ENCODE measurements at regions not wholly inside any gene's neighbourhood (a gene's known extent, or its start where the extent isn't known, plus 50 kb on each side); places are given as distances from the start of the nearest gene placed in this dataset.

GRCh38 chr10:4197676-4198075, 412.7 kb upstream of the KLF6 start:
- TF ChIP-seq GATA2 (IDR thresholded peaks at IDR 0.05; ENCODE audit: low read depth, low read length) = no peak
- TF ChIP-seq GATA3 (IDR thresholded peaks at IDR 0.05; ENCODE audit: low read depth, low read length) = no peak

Data from SH-SY5Y (cell line).